NCI-H1092 treated with DMSO at 0.1 percent for 48 hours (cell line): ENCODE measurements at regions not wholly inside any gene's neighbourhood (a gene's known extent, or its start where the extent isn't known, plus 50 kb on each side); places are given as distances from the start of the nearest gene placed in this dataset.

ENCODE experiments used
- DNase-seq: peaks from one replicate; lab custom pipeline; 2025; lab: John Stamatoyannopoulos, UW

DNA sequence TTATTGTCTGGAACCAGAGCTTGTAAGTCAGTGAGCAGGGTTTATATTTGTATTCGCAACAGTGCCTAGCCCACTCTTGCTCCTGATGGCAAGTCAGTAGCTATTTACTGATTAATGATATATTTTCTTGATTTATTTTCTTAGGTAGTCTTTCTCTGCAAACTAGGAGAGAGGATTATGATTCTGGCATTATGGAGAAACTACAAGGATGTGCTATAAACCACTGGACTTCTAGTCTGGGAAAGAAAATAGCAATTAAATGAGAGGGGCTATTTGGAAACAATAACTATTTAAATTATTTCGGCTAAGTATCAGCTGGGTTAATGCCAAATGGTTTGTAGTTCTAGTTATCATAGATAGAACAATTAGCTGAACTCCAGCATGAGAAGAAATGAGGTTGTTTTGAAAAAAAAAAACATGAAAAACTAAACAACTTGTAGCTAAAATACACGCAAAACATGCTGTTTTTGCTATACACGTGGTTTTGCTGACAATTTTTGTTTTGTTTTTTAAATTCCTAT lies 304.9 kb upstream of the TCF21 start:
- no peak for DNase-seq

DNA sequence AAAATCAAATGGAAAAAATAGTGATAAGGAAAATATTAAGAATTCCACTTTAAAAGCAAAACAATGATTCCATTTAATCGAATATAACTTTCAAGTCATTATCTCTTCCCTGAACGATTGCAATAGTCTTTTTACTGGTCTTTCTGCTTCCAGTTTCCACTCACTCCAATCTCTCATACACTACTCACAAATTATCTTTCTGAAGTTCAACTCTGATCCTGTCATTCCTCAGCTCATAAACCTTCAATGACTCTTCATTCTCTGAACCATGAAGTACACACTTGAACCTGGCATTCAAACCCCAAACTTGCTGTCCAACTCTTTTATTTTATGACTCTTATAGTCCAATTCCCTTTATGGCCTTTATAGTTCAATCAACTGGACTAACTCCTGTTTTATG lies 304.1 kb upstream of the TCF21 start:
- no peak for DNase-seq

GRCh38 chr6:133585978-133586377 lies 302.9 kb upstream of the TCF21 start:
- no peak for DNase-seq

GRCh38 chr6:133587546-133588160 lies 301.3 kb upstream of the TCF21 start:
- DNase-seq = no peak

GRCh38 chr6:133590196-133590595 lies 298.7 kb upstream of the TCF21 start:
- no peak for DNase-seq

- no peak for DNase-seq
These were observed 298.1 kb upstream of the TCF21 start for GRCh38 chr6:133590814-133591213.

- no peak for DNase-seq
These were observed 297.6 kb upstream of the TCF21 start for GRCh38 chr6:133591275-133591674.

DNA sequence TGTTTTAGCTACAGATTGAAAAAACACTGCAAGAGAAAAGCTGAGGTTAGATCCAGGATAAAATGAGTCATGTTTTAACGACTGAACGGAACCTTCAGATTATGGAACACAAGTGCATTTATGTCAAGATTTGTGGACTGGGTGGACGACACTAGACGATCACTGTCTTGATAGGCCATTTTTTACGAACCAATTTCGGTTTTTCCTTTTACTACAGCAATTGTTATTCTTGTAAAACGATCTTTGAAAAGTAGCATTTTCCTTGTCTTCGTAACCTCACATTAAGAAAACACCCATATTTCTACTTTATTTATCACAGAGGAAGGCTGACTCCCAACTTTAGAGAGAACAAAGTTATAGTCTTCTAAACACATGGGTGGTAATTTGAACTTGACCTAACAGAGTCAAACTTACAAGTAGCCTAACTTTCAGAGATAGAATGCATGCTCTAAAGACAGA lies 294.2 kb upstream of the TCF21 start:
- DNase-seq = no peak

- no peak for DNase-seq
These were observed 293.7 kb upstream of the TCF21 start for GRCh38 chr6:133595111-133595761.

GRCh38 chr6:133606852-133607251 lies 282.1 kb upstream of the TCF21 start:
- no peak for DNase-seq

GRCh38 chr6:133608620-133609019 lies 280.3 kb upstream of the TCF21 start:
- DNase-seq = no peak

- DNase-seq = no peak
These were observed 279.3 kb upstream of the TCF21 start for GRCh38 chr6:133609415-133610226.

- DNase-seq = no peak
These were observed 278.6 kb upstream of the TCF21 start for GRCh38 chr6:133610227-133610840.

GRCh38 chr6:133610971-133611370 lies 277.9 kb upstream of the TCF21 start:
- no peak for DNase-seq

DNA sequence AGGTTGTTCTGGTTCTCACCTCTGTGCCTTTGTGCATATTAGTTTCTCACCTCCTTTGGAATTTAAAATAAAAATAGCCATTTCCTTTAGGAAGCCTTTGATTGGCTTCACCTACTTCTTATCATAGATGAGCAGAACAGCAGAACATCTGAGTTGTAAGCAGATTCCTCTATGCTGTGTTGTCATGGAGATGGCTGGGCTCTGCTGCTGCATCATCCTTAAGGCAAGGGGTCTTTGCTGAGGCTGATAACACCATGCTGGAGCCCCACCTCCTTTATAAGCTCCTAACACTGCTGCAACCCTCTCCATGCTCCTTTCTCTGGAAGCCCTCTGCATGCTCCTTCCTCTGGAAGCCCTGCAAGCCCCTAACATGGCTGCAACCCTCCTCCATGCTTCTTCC lies 276.5 kb upstream of the TCF21 start:
- no peak for DNase-seq

- DNase-seq = no peak
These were observed 275.7 kb upstream of the TCF21 start for GRCh38 chr6:133613211-133613610.

GRCh38 chr6:133621751-133622150 lies 267.2 kb upstream of the TCF21 start:
- no peak for DNase-seq

DNA sequence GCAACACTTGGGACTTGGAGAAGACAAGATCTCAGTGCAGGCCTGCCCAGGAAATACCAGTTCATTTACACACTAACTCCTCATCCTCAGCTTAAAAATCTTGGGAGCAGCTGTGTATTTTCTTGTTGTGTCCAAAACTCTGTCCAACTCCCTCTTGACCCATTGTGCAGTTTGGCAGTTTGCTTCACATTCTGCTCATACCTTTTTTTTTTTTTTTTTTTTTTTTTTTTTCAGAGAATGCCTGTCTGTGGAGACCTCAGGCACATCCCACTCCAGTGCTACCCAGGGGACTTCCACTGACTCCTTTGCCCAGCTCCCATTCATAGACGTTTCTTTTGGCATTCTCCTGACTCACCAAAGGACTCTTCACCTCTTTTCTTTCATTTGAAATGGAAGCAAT lies 265.8 kb upstream of the TCF21 start:
- no peak for DNase-seq

- DNase-seq = no peak
These were observed 265.3 kb upstream of the TCF21 start for GRCh38 chr6:133623621-133624020.

GRCh38 chr6:133626096-133626666 lies 262.7 kb upstream of the TCF21 start:
- no peak for DNase-seq

- no peak for DNase-seq
These were observed 258.9 kb upstream of the TCF21 start for GRCh38 chr6:133629970-133630369.

GRCh38 chr6:133630651-133631050 lies 258.3 kb upstream of the TCF21 start:
- no peak for DNase-seq
